ENCODE measurements at regions not wholly inside any gene's neighbourhood (a gene's known extent, or its start where the extent isn't known, plus 50 kb on each side); places are given as distances from the start of the nearest gene placed in this dataset.

DNA sequence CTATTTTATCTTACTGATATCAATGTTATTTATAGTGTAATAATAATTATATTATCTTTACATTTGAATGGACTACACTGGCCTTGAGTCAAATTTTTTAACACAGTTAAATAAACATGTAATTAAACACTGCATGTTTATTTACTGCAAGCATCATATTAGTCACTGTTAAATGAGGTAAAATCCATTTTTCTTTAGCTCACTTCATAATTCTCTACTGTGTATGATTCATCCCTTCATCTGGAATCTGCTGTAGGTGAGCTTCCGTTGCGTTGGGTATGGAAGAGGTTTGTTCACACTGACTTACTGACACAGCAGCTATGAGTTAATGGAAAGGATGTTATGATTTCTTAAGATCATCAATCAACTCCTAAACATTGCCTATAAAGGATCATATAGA, 572.3 kb downstream of the PCDH11X start:
- Histone ChIP-seq H3K27me3 (no peaks in the 10 kb centered on the region), H3K36me3 (no peaks in the 10 kb centered on the region), H3K27ac (no peak overlapping the region), H3K4me3 (no peak overlapping the region), H3K4me1 (no peaks in the 10 kb centered on the region), H3K9me3 (no peaks in the 10 kb centered on the region)
- no peak for DNase-seq
- intact Hi-C loops (cut with DNase I; ENCODE audit: low total_unique reads) = no loop called here
- 79 to 96% (median 92%) methylated on average over 2 of the region's 2 CpGs for WGBS, 5 donors
- TF ChIP-seq, protein P1, sequence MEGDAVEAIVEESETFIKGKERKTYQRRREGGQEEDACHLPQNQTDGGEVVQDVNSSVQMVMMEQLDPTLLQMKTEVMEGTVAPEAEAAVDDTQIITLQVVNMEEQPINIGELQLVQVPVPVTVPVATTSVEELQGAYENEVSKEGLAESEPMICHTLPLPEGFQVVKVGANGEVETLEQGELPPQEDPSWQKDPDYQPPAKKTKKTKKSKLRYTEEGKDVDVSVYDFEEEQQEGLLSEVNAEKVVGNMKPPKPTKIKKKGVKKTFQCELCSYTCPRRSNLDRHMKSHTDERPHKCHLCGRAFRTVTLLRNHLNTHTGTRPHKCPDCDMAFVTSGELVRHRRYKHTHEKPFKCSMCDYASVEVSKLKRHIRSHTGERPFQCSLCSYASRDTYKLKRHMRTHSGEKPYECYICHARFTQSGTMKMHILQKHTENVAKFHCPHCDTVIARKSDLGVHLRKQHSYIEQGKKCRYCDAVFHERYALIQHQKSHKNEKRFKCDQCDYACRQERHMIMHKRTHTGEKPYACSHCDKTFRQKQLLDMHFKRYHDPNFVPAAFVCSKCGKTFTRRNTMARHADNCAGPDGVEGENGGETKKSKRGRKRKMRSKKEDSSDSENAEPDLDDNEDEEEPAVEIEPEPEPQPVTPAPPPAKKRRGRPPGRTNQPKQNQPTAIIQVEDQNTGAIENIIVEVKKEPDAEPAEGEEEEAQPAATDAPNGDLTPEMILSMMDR (IDR thresholded peaks at IDR 0.05) = no peak
- TF ChIP-seq POLR2A (IDR thresholded peaks at IDR 0.05) = no peak
- no peak for TF ChIP-seq POLR2AphosphoS5 (IDR thresholded peaks at IDR 0.05)
- no peak for TF ChIP-seq EP300 (IDR thresholded peaks at IDR 0.05)
